Activated T-cell treated with anti-CD3 and anti-CD28 coated beads for 1 hour (primary cell): ENCODE measurements at regions not wholly inside any gene's neighbourhood (a gene's known extent, or its start where the extent isn't known, plus 50 kb on each side); places are given as distances from the start of the nearest gene placed in this dataset.

ENCODE experiments used
- DNase-seq: peaks from one replicate; pipeline ENCODE4 v3.0.0-alpha.2; 2020; ENCODE audit warnings: low read depth

DNA sequence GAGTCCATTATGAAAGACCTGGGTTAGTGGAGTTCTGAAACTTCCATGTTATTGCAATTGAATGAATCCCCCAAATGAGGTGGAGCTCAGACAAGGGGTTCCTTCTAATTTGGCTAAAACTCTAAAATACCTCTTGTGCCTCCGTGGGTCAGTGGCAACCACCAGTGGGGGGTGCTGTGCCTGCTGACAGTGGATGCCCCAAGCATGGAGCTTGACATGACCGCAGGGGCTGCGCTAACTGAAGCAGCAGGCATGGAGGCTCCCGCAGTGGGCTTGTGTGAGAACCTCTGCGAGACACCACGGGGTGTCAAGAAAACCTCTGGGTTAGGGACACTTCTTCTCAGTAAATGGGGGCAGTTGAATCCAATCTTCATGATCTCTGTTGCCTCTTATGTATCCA is 200.5 kb downstream of the DRD1 start:
- DNase-seq = no peak

DNA sequence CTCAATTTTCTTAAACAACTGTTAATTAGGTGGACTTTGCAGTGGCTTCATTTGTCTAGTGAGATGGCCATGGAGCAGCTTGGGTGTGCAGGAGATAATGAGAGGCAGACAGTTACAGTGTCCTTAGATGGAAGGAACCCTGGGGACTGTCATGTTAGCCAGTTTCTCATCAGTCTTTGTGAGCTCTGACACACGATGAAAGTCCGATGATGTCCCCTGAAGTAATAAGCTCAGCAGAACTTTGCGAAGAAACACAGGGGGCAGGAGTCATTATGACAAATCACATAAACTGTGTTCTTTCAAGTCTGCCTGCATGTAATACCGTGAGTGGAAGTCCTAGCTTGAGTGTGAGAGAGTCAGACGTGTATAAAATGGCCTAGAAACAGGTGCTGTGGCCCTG is 201.8 kb downstream of the DRD1 start:
- no peak for DNase-seq

DNA sequence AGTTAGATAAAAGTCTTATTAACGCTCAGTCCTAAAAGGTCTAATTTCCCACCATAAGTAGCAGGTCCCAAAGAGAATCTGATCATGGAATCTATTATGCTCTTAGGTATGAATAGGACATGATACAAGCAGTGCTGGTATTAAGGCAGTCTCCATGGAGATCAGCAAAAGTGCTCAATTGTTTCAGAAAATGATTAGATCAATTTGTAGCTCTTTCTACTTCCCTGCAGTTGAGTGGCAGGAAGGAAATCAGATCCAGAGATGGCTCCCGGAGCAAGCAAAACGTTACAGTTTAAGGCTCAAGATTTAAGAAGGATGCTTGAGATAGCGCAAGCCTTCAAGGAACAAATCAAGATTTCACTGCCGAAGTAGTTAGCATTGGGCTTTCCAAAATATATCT is 205.7 kb downstream of the DRD1 start:
- DNase-seq = no peak

GRCh38 chr5:175236176-175236575 is 207.8 kb downstream of the DRD1 start:
- DNase-seq = no peak

DNA sequence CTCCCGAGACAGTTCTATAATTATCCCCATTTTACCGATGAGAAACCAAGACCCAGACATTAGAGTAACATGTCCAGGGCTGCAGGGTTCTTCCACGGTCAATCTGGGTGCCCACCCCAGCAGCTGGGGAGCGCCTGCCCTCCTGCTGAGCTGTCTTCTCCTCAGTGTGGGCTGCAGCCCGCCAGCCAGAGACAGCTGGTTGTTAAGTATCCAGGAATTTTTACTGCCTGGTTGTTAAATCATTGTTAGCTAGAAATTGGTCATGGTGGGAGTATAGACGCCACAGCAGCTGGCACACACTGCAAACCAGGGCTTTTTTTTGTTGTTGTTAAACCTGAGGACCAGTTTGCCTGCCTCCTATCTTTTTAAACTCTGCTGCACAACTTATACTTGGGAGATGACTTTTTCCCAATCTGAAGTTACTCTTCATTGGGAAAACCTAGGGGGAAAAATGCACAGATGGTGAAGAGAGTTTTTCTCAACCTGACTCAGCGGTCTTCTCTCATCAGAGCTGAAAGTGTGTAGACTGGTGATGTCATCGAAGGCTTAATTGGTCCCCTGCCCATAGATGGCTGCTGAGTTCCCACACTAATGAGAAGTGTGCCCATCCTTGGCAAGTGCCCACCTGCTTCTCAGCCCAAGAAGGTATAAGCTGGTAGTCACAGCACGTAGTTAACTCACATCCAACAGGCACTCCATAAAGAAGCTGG is 208.6 kb downstream of the DRD1 start:
- no peak for DNase-seq

DNA sequence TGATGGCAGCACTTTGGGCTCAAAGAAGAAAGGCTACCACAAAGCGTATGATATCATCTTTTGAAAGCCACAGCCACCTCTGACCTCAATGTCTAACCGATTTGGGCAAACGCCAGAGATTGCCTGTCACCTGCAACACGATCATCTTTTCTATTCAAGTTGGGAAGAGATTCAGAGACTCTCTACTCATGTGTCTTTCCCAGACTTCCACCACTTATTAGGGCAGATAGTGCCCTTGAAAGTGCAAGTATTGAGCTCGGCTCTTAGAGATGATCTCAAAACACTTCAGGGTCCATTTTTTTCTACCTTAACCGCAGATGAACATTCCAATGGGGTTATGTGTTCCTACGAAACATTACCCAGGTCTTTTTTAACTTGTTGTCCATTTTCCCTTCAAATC is 213.7 kb downstream of the DRD1 start:
- no peak for DNase-seq

- DNase-seq = no peak
Observed at GRCh38 chr5:175226506-175226905, 217.5 kb downstream of the DRD1 start.

GRCh38 chr5:175223291-175223690 is 220.7 kb downstream of the DRD1 start:
- DNase-seq = no peak

- no peak for DNase-seq
Observed at GRCh38 chr5:175222621-175223020, 221.4 kb downstream of the DRD1 start.

DNA sequence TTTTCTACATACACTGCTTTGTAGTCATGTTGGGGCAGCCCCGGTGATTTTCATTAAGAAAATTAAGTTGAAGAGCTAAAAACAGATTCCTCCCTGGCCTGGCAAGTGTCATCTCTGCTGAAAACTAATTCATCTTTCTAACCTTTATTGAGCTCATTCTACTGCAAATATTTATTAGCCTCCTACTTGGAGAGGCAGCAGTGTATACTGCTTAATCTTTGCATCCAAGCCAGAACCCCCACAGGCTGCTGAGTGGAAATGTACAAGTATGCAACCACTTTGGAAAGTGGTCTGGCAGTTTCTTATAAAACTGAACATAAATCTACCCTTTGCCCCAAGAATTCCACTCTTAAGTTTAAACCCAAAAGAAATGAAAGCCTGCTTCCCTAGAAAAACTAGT is 223.4 kb downstream of the DRD1 start:
- DNase-seq = no peak

- no peak for DNase-seq
Observed at GRCh38 chr5:175219366-175219765, 224.6 kb downstream of the DRD1 start.

DNA sequence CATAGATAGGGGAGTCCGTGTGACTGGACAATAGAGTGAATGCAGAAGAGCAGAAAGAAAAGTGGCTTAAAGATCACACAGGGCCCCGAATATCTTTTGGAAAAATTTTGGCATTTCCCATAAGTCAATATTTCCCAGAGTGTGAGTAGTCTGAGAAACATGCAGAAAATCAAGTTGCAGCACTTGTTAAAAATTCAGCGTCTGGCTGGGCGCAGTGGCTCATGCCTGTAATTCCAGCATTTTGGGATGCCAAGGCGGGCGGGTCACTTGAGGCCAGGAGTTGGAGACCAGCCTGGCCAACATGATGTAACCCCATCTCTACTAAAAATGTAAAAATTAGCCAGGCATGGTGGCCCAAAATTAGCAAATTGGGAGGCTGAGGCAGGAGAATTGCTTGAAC is 227.0 kb downstream of the DRD1 start:
- no peak for DNase-seq

DNA sequence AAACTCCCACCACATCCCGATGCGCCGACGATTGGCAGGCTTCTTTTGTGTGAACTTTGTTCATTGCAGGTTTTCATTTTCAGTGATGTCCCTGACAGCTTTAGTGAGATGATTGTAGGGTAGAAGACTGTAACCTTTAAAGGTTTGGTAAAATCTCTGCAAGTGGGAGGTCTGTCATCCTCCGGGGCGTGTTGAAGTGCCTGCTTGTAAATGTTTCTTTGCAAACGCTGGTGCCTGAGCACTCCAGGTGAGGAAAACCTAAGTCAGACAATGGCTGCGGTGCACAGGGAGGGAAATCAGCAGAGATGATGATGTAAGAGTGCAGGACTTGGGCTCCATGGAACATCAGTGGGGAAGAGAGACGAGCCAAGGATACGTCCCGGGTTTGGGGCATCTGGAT is 228.1 kb downstream of the DRD1 start:
- DNase-seq = no peak

GRCh38 chr5:175214152-175214551 is 229.8 kb downstream of the DRD1 start:
- no peak for DNase-seq

DNA sequence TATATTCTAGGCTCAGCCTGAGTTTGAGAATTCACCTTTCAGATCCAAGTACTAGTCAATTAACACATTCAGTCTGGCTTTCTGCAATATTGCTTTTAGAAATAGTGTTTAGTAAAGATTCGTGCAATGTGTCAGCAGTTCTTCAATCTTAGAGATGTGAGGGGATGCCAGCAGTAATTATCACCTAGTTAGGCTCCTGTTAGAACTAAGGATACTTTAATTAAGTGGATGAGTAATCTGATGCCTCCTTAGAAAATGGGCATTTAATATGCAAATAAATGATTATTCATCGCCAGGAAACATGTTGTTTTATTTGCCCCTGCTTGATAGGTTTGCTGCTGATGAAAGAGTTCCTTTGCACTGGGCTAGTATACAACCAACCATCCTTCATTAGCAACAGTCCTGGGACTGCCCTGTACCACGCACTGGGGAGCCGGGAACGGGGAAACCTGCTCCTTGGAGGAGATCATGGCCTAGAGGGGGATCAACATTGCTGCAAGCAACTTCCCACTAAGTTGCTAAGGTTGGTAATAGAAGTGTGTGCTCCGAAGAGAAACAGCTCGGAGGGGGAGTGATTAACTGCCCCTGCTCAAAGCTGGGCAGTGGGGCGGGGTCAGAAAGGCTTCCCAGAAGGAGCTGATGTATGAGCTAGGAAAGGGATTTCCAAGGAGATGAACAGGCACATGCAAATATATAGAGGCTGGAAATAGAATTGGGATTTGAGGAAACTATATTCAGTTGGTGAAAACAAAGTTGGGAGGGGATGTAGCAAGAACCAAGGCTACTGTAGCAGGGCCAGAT is 231.8 kb downstream of the DRD1 start:
- no peak for DNase-seq

DNA sequence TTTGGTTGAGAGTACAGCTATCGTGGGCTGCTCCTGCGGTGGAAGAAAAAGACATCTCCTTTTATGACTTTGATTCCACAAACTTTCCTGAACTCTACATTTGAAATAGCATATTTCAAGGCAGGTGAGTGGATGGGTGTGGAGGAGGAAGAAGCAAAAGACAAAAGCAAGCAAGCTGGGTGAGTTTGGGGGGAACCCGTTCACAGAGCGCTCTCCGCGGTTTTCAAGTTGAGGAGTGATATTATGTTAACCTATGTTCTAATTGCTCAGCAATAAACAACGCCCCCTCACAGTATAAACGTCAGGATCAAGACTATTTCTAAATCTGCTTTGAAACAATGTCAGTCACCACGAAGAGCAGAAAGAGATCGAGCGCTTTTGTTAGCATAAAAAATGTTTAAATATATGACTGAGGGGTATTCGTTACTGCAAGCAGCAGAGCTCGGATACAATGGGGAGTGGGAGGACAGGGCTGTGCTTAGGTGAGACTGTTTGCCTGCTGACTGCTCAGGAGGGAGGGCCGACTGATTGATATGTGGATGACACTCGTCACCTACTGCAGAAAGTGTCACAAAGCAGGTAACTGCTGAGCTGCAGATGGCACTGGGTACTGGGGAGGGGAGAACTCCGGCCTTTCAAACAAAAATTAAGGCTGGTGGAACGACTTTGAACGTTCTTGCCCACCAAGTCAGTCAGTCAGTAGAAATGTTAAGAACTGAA is 236.5 kb downstream of the DRD1 start:
- no peak for DNase-seq

DNA sequence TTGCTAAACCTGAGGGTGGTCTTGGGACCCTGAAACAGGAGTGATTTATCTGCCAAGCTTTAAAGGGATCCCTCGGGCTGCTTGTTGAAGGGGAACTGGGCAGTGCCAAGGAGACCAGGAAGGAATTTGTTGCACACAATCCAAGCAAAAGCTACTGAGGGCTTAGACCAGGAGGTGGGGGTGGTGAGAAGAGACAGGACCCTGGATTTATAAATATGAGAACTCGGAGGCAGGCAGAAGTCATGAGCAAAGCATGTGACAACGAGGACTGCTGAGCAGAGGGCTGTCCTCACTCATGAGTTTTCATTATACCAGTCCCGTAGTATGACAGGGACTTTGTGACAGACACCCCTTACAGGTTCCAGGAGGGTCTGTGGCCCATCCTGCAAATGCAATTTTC is 237.3 kb downstream of the DRD1 start:
- DNase-seq = no peak

DNA sequence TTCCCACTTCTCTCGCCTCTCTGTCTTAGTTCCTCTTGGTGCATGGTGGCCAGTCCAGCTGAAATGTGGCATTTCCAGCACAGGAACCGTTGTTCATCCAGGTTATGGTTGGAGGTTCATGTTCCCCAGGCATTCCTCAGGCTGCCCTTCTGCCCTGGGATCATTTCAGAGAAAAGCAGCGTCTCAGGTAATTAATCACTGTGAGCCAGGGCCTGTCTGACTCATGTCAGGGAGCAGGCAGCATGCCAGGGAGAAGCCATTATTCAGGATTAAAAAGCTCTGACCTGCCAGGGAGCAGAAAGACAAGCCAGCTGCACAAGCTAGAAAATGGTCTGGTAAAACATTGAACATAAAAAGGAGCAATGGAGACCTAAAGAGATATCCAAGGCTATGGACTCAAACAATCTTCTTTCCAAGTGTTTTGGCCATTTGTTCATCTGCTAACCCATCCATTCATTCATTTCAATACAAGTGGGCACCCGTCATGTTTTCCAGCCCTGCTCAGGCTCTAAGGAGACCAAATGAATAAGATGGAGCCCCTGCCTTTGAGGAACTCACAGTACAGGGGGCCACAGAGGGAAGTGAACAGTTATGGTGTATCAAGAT is 241.4 kb downstream of the DRD1 start:
- DNase-seq = no peak

DNA sequence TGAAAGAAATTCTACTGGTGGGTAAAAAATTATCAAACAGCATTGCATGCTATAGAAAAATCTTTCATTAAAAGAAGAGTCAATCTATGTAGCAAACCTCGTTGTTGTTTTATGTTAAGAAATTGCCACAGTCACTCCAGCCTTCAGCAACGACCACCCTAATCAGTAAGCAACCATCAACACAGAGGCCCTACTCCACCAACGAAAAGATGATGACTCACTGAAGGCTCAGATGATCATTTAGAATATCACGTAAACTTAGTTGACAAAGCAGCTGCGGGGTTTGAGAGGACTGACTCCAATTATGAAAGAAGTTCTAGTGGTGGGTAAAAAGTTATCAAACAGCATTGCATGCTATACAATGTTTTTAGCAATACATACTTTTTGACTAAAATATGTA is 242.6 kb downstream of the DRD1 start:
- no peak for DNase-seq

- no peak for DNase-seq
Observed at GRCh38 chr5:175195698-175196656, 248.0 kb downstream of the DRD1 start.

GRCh38 chr5:175181331-175181730 is 262.7 kb downstream of the DRD1 start:
- no peak for DNase-seq

DNA sequence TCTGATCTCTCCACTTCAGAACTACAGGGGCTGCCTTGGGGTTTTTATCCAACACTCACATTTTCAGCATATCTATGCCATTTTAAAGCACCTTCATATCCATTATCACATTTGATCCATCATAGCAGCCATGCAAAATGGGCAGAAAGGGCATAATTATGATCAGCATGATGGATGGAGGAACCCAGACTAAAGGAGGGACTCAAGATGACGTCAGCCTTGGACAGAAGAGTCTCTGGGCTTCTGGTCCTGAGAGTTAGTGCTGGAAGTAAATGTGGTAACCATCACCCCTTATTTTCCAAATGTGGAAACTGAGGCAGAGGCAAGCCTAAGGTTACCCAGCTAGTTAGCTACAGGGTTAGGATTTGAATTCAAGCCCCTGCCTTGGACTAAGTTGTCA is 273.1 kb downstream of the DRD1 start:
- DNase-seq = no peak
